NB4 (cell line): ENCODE measurements at regions not wholly inside any gene's neighbourhood (a gene's known extent, or its start where the extent isn't known, plus 50 kb on each side); places are given as distances from the start of the nearest gene placed in this dataset.
"Not testable (repeated sequence)": the region's sequence is repeated elsewhere in the genome, so short reads cannot be mapped to it uniquely, and the experiment has no call there.

Source experiments
- CTCF ChIP-seq: IDR thresholded peaks from one replicate; pipeline ENCODE4 v1.5.1; 2012; ENCODE audit warnings: low read depth, low read length
- POLR2A ChIP-seq: IDR thresholded peaks from 2 replicates; pipeline ENCODE4 v1.6.1; 2011; ENCODE audit warnings: mild to moderate bottlenecking; ENCODE audit not compliant: insufficient read length; ENCODE audit errors: extremely low read depth

DNA sequence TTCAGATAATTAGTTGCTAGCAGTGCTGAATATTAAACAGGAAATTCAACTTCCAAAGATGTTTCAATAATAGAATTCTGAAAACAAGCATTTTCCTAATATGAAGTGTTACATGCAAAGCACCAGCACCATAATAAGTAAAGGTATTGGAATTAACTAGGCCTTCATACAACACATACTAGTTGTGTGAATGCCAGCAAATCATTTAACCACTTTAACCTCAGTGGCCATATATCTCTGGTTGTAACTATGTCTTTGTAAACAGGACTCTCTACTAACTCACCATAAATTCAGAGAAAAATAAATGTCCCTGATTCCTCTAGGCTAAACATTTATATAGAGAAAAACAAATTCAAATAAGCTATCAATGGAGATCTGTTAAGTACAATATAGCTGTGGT is 65.1 kb upstream of the NBPF26 start:
- TF ChIP-seq CTCF, POLR2A: not testable (repeated sequence)
